Retinal pigment epithelial cell (primary cell): ENCODE measurements at regions not wholly inside any gene's neighbourhood (a gene's known extent, or its start where the extent isn't known, plus 50 kb on each side); places are given as distances from the start of the nearest gene placed in this dataset.

Experiments used
- DNase-seq: peaks from one replicate; pipeline ENCODE4 v3.0.0-alpha.2; 2010; ENCODE audit warnings: low read depth
- H3K4me3 ChIP-seq: 2 replicates; pipeline ENCODE4 v1.5.1; 2011; ENCODE audit warnings: mild to moderate bottlenecking, low read length, control low read depth, moderate library complexity
- CTCF ChIP-seq: conservative IDR thresholded peaks from 2 replicates; pipeline ENCODE4 v1.5.1; 2011; ENCODE audit warnings: low read depth, low read length, control low read depth, inconsistent platforms

GRCh38 chr10:6756716-6757115 is 176.6 kb upstream of the PRKCQ start:
- TF ChIP-seq CTCF: no peak
- no peak for DNase-seq
- H3K4me3 ChIP-seq: no peak overlapping the region

- peak; percentile 51 for DNase-seq
- no peak for TF ChIP-seq CTCF
- no peak overlapping the region for H3K4me3 ChIP-seq
Measured at GRCh38 chr10:6755781-6756460, 175.8 kb upstream of the PRKCQ start.

GRCh38 chr10:6753644-6754043 is 173.6 kb upstream of the PRKCQ start:
- DNase-seq: no peak
- H3K4me3 ChIP-seq: no peak overlapping the region
- no peak for TF ChIP-seq CTCF

- H3K4me3 ChIP-seq: no peak overlapping the region
- no peak for DNase-seq
- TF ChIP-seq CTCF: no peak
Measured at GRCh38 chr10:6751363-6751762, 171.3 kb upstream of the PRKCQ start.

GRCh38 chr10:6748981-6749635 is 169.0 kb upstream of the PRKCQ start:
- DNase-seq: peak; percentile 81
- no peak for TF ChIP-seq CTCF
- no peak overlapping the region for H3K4me3 ChIP-seq

GRCh38 chr10:6748029-6748428 is 168.0 kb upstream of the PRKCQ start:
- DNase-seq: no peak
- no peak for TF ChIP-seq CTCF
- H3K4me3 ChIP-seq: no peak overlapping the region

- DNase-seq: no peak
- H3K4me3 ChIP-seq: no peak overlapping the region
- no peak for TF ChIP-seq CTCF
Measured at GRCh38 chr10:6746782-6747181, 166.7 kb upstream of the PRKCQ start.
